ENCODE measurements at regions not wholly inside any gene's neighbourhood (a gene's known extent, or its start where the extent isn't known, plus 50 kb on each side); places are given as distances from the start of the nearest gene placed in this dataset.

DNA sequence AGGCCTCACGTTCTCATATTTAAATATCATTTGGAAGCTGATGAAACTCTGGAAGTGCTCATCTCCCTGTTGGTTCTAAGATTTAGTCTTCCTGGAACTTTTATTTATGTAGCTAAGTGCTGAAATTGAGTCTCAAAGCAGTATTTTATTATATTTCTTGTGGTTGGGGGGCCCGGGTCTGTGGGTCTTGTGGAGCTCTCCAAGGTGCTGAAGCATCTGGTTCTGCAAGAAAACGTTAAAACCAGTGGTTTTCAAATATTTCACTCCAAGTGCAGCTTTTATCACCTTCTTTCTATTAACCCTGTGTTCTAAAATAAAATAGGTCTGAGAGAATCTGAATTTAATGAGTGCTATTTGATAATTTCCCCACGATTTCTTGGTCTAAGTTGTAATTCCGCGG is 1404.8 kb downstream of the TBC1D22A start:
- FAIRE-seq (no peak), DNase-seq (ENCODE audit: insufficient read length, low spot score) (no peak)
- TF ChIP-seq, protein P1, sequence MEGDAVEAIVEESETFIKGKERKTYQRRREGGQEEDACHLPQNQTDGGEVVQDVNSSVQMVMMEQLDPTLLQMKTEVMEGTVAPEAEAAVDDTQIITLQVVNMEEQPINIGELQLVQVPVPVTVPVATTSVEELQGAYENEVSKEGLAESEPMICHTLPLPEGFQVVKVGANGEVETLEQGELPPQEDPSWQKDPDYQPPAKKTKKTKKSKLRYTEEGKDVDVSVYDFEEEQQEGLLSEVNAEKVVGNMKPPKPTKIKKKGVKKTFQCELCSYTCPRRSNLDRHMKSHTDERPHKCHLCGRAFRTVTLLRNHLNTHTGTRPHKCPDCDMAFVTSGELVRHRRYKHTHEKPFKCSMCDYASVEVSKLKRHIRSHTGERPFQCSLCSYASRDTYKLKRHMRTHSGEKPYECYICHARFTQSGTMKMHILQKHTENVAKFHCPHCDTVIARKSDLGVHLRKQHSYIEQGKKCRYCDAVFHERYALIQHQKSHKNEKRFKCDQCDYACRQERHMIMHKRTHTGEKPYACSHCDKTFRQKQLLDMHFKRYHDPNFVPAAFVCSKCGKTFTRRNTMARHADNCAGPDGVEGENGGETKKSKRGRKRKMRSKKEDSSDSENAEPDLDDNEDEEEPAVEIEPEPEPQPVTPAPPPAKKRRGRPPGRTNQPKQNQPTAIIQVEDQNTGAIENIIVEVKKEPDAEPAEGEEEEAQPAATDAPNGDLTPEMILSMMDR (IDR thresholded peaks at IDR 0.05; ENCODE audit: insufficient read depth, missing control alignments) = no peak

DNA sequence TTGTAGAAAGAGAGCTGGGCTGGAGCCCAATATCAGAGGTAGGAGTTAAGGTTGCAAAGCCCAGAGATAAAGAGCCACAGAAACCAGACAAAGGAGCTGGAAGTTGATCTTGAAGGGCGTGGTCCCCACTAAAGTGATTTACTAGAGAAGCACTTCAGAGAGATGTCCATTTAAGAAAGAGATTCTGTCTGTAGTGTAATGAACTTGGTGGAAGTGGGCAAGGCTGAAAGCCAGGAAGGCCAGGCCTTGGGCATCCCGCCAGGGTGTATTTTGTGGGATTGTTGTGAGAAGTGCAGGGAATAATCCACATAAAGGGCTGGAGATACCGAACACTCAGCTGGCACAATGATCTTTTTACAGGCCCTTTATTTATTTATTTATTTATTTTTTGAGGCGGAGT is 1398.8 kb downstream of the TBC1D22A start:
- FAIRE-seq = no peak
- TF ChIP-seq, protein P1 (IDR thresholded peaks at IDR 0.05; ENCODE audit: insufficient read depth, missing control alignments) = no peak

DNA sequence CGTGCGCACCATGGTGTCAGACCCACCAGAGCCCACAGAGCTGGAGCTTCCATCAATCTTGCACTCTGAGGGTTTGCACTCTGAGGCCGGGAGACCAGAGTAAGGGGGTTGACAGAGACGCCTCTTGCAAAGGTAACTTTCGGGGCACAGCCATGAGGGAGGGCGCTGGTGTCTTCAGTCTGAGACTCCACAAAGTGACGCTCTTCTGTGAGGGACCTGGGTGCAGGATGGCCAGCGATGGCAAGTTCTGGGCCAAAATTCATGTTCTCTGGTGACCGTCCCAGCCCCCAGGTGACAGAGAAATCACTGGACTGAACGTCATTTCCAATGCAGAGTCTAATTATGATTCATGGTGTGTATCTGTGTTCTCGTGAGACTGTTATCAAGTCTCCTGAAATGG is 1395.2 kb downstream of the TBC1D22A start:
- TF ChIP-seq, protein P1 (IDR thresholded peaks at IDR 0.05; ENCODE audit: insufficient read depth, missing control alignments) = no peak
- DNase-seq (ENCODE audit: insufficient read length, low spot score) (no peak), FAIRE-seq (no peak)

More for the DNA sequence above, 1398.8 kb downstream of the TBC1D22A start:
- DNase-seq (ENCODE audit: insufficient read length, low spot score) = no peak

DNA sequence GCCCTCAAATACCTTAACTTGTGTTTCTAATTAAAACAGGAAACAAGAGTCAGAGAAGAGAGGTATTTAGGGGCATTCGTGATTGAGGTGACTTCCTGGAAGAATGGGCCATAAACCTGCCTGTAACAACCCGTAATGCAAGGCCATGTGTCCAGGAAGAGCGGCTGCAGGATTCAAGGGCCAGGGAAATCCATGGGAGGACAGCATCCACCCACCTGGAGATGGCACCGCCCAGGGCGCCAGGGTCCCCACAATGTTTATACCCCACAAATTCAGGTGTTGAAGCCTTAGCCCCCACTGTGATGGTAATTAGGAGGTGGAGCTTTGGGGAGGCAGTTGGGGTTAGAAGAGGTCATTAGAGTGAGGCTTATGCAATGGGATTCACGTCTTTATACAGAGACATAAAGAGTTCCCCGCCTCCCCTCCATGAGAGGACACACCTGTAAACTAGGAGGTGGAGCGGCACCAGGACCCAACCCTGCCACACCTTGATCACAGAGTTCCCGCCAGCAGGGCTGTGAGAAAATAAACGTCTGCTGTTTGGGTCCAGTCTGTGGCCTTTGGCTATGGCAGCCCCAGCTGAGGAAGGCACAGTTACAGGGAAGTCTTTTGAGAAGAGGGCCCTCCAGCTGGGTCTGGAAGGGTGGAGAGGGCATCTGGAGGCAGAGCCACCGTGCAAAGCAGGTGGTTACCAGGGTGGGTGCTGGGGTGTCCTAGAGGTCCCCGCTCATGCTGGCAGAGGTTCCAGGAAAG is 1394.3 kb downstream of the TBC1D22A start:
- FAIRE-seq = no peak
- TF ChIP-seq, protein P1 (IDR thresholded peaks at IDR 0.05; ENCODE audit: insufficient read depth, missing control alignments) = no peak

DNA sequence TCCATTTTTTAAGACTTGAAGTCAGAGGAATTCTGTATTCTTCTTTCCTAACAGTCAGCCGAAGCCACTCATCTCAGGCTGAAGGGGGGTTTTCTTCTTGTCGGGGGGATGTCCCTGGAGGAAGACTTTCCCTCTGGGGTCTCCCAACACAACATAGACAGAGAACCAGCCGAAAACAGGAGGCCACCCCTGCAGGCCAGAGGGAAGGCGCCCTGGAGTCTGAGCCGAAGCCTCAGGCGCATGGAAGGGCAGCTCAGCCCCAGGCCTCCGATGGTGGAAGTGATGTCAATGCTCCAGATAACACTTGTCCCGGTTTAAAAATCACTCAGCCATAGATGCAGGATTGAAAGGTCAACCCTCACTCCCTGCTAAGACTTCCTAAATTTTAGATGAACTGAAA is 1393.0 kb downstream of the TBC1D22A start:
- no peak for FAIRE-seq
- TF ChIP-seq, protein P1 (IDR thresholded peaks at IDR 0.05; ENCODE audit: insufficient read depth, missing control alignments) = no peak
- no peak for DNase-seq (ENCODE audit: insufficient read length, low spot score)

More for the DNA sequence above, 1394.3 kb downstream of the TBC1D22A start:
- DNase-seq (ENCODE audit: insufficient read length, low spot score) = no peak

DNA sequence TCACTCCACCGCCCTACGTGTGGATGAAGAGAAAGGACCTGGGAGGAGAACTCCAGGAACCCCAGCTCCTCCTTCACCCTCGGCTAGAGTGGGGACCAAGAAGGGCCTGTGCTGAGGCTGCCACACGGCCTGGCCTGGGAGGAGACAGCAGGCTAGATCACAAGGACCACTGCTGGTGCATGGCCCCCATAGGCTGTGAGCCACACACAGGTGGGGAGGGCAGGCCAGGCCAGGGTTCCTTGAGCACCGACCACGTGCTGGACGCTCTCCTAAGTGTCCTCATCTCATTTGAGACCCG is 1392.4 kb downstream of the TBC1D22A start:
- FAIRE-seq = no peak
- TF ChIP-seq, protein P1 (IDR thresholded peaks at IDR 0.05; ENCODE audit: insufficient read depth, missing control alignments) = no peak
- no peak for DNase-seq (ENCODE audit: insufficient read length, low spot score)

DNA sequence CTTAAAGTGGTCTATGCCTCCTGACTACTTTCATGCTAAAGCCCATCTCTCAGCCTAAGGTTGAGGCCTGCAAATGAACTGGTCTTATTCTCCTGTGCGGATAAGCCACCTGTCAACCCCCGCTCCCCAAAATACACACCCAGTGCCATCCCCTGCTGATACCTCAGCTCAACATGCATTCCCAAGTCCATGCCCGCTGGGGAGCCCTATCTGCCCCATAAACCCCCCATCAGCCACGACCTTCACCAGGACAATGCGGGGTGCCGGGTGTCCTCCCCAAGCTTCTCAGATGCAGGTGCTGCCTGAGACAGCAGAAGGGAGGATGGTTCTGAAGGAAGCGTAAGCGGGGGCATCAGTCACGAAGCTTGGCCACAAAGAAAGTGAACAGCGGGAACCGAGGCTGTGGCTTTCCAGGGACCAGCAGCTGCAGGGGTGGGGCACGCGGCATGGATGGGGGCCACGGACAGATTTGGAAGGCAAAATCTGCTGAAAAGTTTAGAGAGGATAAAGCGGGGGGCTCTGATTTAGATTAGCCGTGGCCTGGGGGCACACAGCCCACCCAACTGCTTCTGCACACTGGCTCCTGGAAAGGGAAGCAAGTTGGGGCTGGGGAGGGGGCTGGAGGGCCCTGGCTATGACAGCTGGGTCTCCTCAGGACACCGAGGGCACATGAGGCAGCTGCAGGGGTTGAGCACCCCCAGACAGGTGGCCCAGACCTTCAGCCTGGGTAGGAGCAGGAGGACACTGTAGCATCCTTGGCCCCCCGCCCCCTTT is 1391.9 kb downstream of the TBC1D22A start:
- no peak for FAIRE-seq
- no peak for DNase-seq (ENCODE audit: insufficient read length, low spot score)
- TF ChIP-seq, protein P1 (IDR thresholded peaks at IDR 0.05; ENCODE audit: insufficient read depth, missing control alignments) = no peak

Measured in D721Med (cell line).